IMR-90 (cell line): ENCODE measurements at regions not wholly inside any gene's neighbourhood (a gene's known extent, or its start where the extent isn't known, plus 50 kb on each side); places are given as distances from the start of the nearest gene placed in this dataset.

Source experiments
- CTCF ChIP-seq: conservative IDR thresholded peaks from 2 replicates; pipeline ENCODE4 v1.5.1; 2012; ENCODE audit warnings: mild to moderate bottlenecking, low read depth, low read length, improper control_type of control experiment
- FOS ChIP-seq: fragments of 150-350 bp; IDR thresholded peaks from 2 replicates; pipeline ENCODE4 v1.6.1; 2016; ENCODE audit warnings: low read depth, low read length
- MXI1 ChIP-seq: IDR thresholded peaks from 2 replicates; pipeline ENCODE4 v1.6.1; 2012; ENCODE audit warnings: low read depth, mild to moderate bottlenecking, low read length, moderate library complexity, borderline replicate concordance
- POLR2A ChIP-seq: IDR thresholded peaks from 2 replicates; pipeline ENCODE4 v1.6.1; 2012; ENCODE audit warnings: mild to moderate bottlenecking, low read depth, low read length
- RAD21 ChIP-seq: IDR thresholded peaks from 2 replicates; pipeline ENCODE4 v1.6.1; 2012; ENCODE audit warnings: low read length, improper control_type of control experiment
- RCOR1 ChIP-seq: IDR thresholded peaks from 2 replicates; pipeline ENCODE4 v1.6.1; 2012; ENCODE audit warnings: mild to moderate bottlenecking, low read length, improper control_type of control experiment; ENCODE audit not compliant: insufficient replicate concordance
- SMC3 ChIP-seq: fragments of 150-350 bp; IDR thresholded peaks from 2 replicates; pipeline ENCODE4 v1.6.1; 2016; ENCODE audit warnings: low read depth, mild to moderate bottlenecking, antibody characterized with exemption, low read length, moderate library complexity

GRCh38 chr3:78253860-78254259 lies 1214.0 kb downstream of the ROBO2 start:
- TF ChIP-seq MXI1 (no peak), CTCF (no peak), RAD21 (no peak), FOS (no peak), SMC3 (no peak), RCOR1 (no peak), POLR2A (no peak)
